ENCODE measurements at regions not wholly inside any gene's neighbourhood (a gene's known extent, or its start where the extent isn't known, plus 50 kb on each side); places are given as distances from the start of the nearest gene placed in this dataset.

DNA sequence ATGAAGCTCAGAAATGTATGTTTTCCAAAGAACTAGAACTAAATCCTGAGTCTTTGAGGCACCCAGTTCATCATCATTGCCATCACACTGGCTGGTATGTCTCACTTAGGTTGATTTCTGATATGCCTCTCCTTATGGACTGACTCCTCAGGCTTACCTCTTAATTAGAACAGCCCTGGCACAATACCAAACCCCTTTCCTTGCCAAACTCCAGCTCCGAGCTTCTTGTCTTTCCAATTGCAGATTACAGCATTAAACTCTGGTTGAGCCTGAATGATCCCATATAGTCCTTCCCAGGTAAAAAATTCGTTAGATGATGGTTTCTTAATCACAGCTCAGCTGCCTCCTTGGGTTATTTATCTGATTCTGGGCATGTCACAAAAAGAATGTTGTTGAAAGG is 66.3 kb downstream of the RTP4 start:
- POLR2A ChIA-PET (ENCODE audit: low non-redundant PET) = no interaction called here
- TF ChIP-seq, protein P1, sequence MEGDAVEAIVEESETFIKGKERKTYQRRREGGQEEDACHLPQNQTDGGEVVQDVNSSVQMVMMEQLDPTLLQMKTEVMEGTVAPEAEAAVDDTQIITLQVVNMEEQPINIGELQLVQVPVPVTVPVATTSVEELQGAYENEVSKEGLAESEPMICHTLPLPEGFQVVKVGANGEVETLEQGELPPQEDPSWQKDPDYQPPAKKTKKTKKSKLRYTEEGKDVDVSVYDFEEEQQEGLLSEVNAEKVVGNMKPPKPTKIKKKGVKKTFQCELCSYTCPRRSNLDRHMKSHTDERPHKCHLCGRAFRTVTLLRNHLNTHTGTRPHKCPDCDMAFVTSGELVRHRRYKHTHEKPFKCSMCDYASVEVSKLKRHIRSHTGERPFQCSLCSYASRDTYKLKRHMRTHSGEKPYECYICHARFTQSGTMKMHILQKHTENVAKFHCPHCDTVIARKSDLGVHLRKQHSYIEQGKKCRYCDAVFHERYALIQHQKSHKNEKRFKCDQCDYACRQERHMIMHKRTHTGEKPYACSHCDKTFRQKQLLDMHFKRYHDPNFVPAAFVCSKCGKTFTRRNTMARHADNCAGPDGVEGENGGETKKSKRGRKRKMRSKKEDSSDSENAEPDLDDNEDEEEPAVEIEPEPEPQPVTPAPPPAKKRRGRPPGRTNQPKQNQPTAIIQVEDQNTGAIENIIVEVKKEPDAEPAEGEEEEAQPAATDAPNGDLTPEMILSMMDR (conservative IDR thresholded peaks at IDR 0.05; ENCODE audit: low read depth) = no peak
- CTCF ChIA-PET = no interaction called here
- H3K27ac ChIP-seq = no peak overlapping the region
- DNase-seq (ENCODE audit: low spot score) = no peak

DNA sequence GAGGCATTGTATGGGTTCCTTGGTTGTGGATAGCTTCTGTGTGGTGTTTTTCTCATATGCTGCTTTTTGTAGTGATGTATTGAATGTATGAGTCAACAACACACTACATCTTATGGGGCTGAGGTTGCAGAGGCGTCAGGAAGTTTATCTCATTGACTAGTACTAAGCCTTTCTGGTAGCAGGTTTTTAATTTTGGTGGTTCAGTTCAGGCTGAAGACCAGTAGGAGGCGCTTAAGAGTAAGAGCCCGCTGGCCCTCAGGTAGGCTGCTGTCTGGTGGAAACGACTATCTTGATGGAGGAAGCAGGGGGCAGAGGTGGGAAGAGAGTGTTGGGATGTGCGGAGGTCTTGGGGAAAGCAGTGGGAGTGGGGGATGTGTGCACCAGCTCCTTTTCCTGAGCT is 62.4 kb downstream of the RTP4 start:
- no peak for DNase-seq (ENCODE audit: low spot score)
- ChIA-PET CTCF (interaction anchor here (0.7 kb wide), 1 partner anchor 930 kb away, joined by 3 read pairs; no protein-coding TSS in a partner anchor), POLR2A (ENCODE audit: low non-redundant PET) (no interaction called here)
- TF ChIP-seq, protein P1 (conservative IDR thresholded peaks at IDR 0.05; ENCODE audit: low read depth) = no peak
- no peak overlapping the region for H3K27ac ChIP-seq

Measured in RWPE1 (cell line).